ENCODE measurements at regions not wholly inside any gene's neighbourhood (a gene's known extent, or its start where the extent isn't known, plus 50 kb on each side); places are given as distances from the start of the nearest gene placed in this dataset.

- no peak overlapping the region for H3K4me3 ChIP-seq
- no peaks in the 10 kb centered on the region for H3K36me3 ChIP-seq
- no peaks in the 10 kb centered on the region for H3K4me1 ChIP-seq
- H3K27ac ChIP-seq: no peak overlapping the region
- intact Hi-C loops (cut with DNase I): no loop called here
- no peaks in the 10 kb centered on the region for H3K27me3 ChIP-seq
- DNase-seq (no peak), ATAC-seq (no peak)
- H3K9me3 ChIP-seq: no peaks in the 10 kb centered on the region
- no peak for TF ChIP-seq CTCF (IDR thresholded peaks at IDR 0.05)
Observed at GRCh38 chr13:97660594-97661260, 226.8 kb downstream of the RAP2A start.

GRCh38 chr13:97686594-97686993, 252.6 kb downstream of the RAP2A start:
- H3K4me1 ChIP-seq: no peaks in the 10 kb centered on the region
- H3K4me3 ChIP-seq: no peak overlapping the region
- H3K36me3 ChIP-seq: no peaks in the 10 kb centered on the region
- peaks cover 0 to 8% of the 10 kb centered on the region in 2 donors for H3K9me3 ChIP-seq
- H3K27ac ChIP-seq: no peak overlapping the region
- ATAC-seq (no peak), DNase-seq (no peak)
- no peaks in the 10 kb centered on the region for H3K27me3 ChIP-seq
- intact Hi-C loops (cut with DNase I): no loop called here
- TF ChIP-seq CTCF (IDR thresholded peaks at IDR 0.05): no peak

GRCh38 chr13:97692628-97693027, 258.7 kb downstream of the RAP2A start:
- no peak for DNase-seq

GRCh38 chr13:97695684-97696083, 257.8 kb upstream of the IPO5 start:
- DNase-seq (no peak), ATAC-seq (no peak)
- Histone ChIP-seq H3K27ac (no peak overlapping the region), H3K36me3 (no peaks in the 10 kb centered on the region), H3K27me3 (no peaks in the 10 kb centered on the region), H3K9me3 (no peaks in the 10 kb centered on the region), H3K4me3 (no peak overlapping the region), H3K4me1 (no peaks in the 10 kb centered on the region)
- intact Hi-C loops (cut with DNase I): no loop called here
- TF ChIP-seq CTCF (IDR thresholded peaks at IDR 0.05): no peak

More at GRCh38 chr13:97692628-97693027, 258.7 kb downstream of the RAP2A start:
- H3K4me1 ChIP-seq: no peaks in the 10 kb centered on the region
- H3K4me3 ChIP-seq: no peak overlapping the region
- TF ChIP-seq CTCF (IDR thresholded peaks at IDR 0.05): no peak
- peaks cover 0 to 6% of the 10 kb centered on the region in 2 donors for H3K9me3 ChIP-seq
- H3K27ac ChIP-seq: no peak overlapping the region
- ATAC-seq: no peak
- intact Hi-C loops (cut with DNase I): no loop called here
- H3K27me3 ChIP-seq: no peaks in the 10 kb centered on the region
- no peaks in the 10 kb centered on the region for H3K36me3 ChIP-seq

GRCh38 chr13:97696921-97697320, 256.6 kb upstream of the IPO5 start:
- Histone ChIP-seq H3K9me3 (no peaks in the 10 kb centered on the region), H3K4me3 (no peak overlapping the region), H3K27me3 (no peaks in the 10 kb centered on the region), H3K4me1 (no peaks in the 10 kb centered on the region), H3K27ac (no peak overlapping the region), H3K36me3 (no peaks in the 10 kb centered on the region)
- no peak for ATAC-seq
- no peak for TF ChIP-seq CTCF (IDR thresholded peaks at IDR 0.05)
- DNase-seq: no peak
- intact Hi-C loops (cut with DNase I): no loop called here
